Lung (tissue), 11 donors: ENCODE measurements at regions not wholly inside any gene's neighbourhood (a gene's known extent, or its start where the extent isn't known, plus 50 kb on each side); places are given as distances from the start of the nearest gene placed in this dataset.

Experiments used
- ATAC-seq: fragments of 200-7000 bp; cut with Tn5 transposase; one replicate; pipeline ENCODE4 v1.9.1; 2020; ENCODE audit warnings: moderate number of reproducible peaks; ENCODE audit not compliant: insufficient read depth, low FRiP score
- DNase-seq, 3 donors: peaks; one replicate each; pipeline ENCODE4 v3.0.0-alpha.2; 2013 to 2017
- H3K27ac ChIP-seq, 2 donors: one replicate each; pipeline ENCODE4 v1.5.1; 2013; ENCODE audit warnings: mild to moderate bottlenecking in 2 of 2, moderate library complexity in 2 of 2, control low read depth in 1 of 2, inconsistent platforms in 1 of 2, low read depth in 1 of 2, low read length in 1 of 2
- H3K27me3 ChIP-seq, 3 donors: one replicate each; pipeline ENCODE4 v1.5.1; 2013; ENCODE audit warnings: low read length in 2 of 3; ENCODE audit not compliant: control insufficient read depth in 3 of 3, insufficient read depth in 3 of 3
- H3K36me3 ChIP-seq, 4 donors: one replicate each; pipeline ENCODE4 v1.5.1; 2013; ENCODE audit warnings: low read length in 4 of 4, mild to moderate bottlenecking in 1 of 4, moderate library complexity in 1 of 4; ENCODE audit not compliant: control insufficient read depth in 4 of 4, insufficient read depth in 4 of 4
- H3K4me1 ChIP-seq, 5 donors: one replicate each; pipeline ENCODE4 v1.5.1; 2013; ENCODE audit warnings: low read length in 5 of 5, mild to moderate bottlenecking in 2 of 5, moderate library complexity in 1 of 5; ENCODE audit not compliant: control insufficient read depth in 5 of 5, insufficient read depth in 5 of 5
- H3K4me3 ChIP-seq: one replicate; pipeline ENCODE4 v1.5.1; 2013; ENCODE audit warnings: mild to moderate bottlenecking, control low read depth, moderate library complexity
- H3K9ac ChIP-seq, 2 donors: one replicate each; pipeline ENCODE4 v1.5.1; 2013; ENCODE audit warnings: low read length in 2 of 2, control low read depth in 1 of 2; ENCODE audit not compliant: insufficient read depth in 1 of 2
- H3K9me3 ChIP-seq, 4 donors: one replicate each; pipeline ENCODE4 v1.5.1; 2013; ENCODE audit warnings: low read length in 3 of 4, mild to moderate bottlenecking in 1 of 4, moderate library complexity in 1 of 4; ENCODE audit not compliant: control insufficient read depth in 4 of 4, insufficient read depth in 3 of 4
- CTCF ChIP-seq: IDR thresholded peaks from 2 replicates; pipeline ENCODE4 v1.5.1; 2012; ENCODE audit warnings: mild to moderate bottlenecking; ENCODE audit errors: control extremely low read depth, extremely low read depth
- WGBS, 2 donors: extraction: QIAGEN DNeasy Blood & Tissue Kit; methylation state at CpG; one replicate each; pipeline ENCODE4 v1.1.7; 2013; 5-methylcytosine and 5-hydroxymethylcytosine counted together
- donor health status: control.
- donor health status: control.
- donor health status: Bipolar disorder and iron deficiency.
- donor health status: healthy.
- donor health status: DM: yes; HTN: yes; CAD: no.

- Histone ChIP-seq H3K27me3 (no peaks in the 10 kb centered on the region), H3K9ac (no peak overlapping the region), H3K4me1 (no peaks in the 10 kb centered on the region), H3K9me3 (no peaks in the 10 kb centered on the region), H3K4me3 (no peak overlapping the region), H3K36me3 (no peaks in the 10 kb centered on the region), H3K27ac (no peak overlapping the region)
- DNase-seq (peak; percentile 14 to 54 (median 33)), ATAC-seq (peak; percentile 60)
- TF ChIP-seq CTCF = peak; percentile 26
- 39 to 47% methylated on average over 3 of the region's 3 CpGs for WGBS, 2 donors
Observed at GRCh38 chr6:132161283-132161682, 210.1 kb upstream of the CCN2 start.

GRCh38 chr6:132153221-132153898, 202.2 kb upstream of the CCN2 start:
- no peak overlapping the region for H3K4me3 ChIP-seq
- H3K27me3 ChIP-seq = no peaks in the 10 kb centered on the region
- no peaks in the 10 kb centered on the region for H3K4me1 ChIP-seq
- WGBS, 2 donors = 84 to 88% methylated on average over 9 of the region's 9 CpGs
- no peak overlapping the region for H3K27ac ChIP-seq
- no peak for ATAC-seq
- no peak overlapping the region for H3K9ac ChIP-seq
- TF ChIP-seq CTCF = no peak
- no peaks in the 10 kb centered on the region for H3K36me3 ChIP-seq
- DNase-seq = no peak
- H3K9me3 ChIP-seq = no peaks in the 10 kb centered on the region

GRCh38 chr6:132147530-132148011, 196.4 kb upstream of the CCN2 start:
- no peak for ATAC-seq
- no peak for DNase-seq
- 81% methylated on average over 2 of the region's 2 CpGs for WGBS, 2 donors
- Histone ChIP-seq H3K27ac (no peak overlapping the region), H3K36me3 (no peaks in the 10 kb centered on the region), H3K9me3 (no peaks in the 10 kb centered on the region), H3K9ac (no peak overlapping the region), H3K4me1 (no peaks in the 10 kb centered on the region), H3K4me3 (no peak overlapping the region), H3K27me3 (no peaks in the 10 kb centered on the region)
- TF ChIP-seq CTCF = no peak

- ATAC-seq (no peak), DNase-seq (no peak)
- TF ChIP-seq CTCF = no peak
- Histone ChIP-seq H3K27ac (no peak overlapping the region), H3K4me1 (no peaks in the 10 kb centered on the region), H3K9me3 (no peaks in the 10 kb centered on the region), H3K27me3 (no peaks in the 10 kb centered on the region), H3K36me3 (no peaks in the 10 kb centered on the region), H3K9ac (no peak overlapping the region), H3K4me3 (no peak overlapping the region)
Observed at GRCh38 chr6:132144456-132144855, 193.3 kb upstream of the CCN2 start.
